HEK293 (cell line): ENCODE measurements at regions not wholly inside any gene's neighbourhood (a gene's known extent, or its start where the extent isn't known, plus 50 kb on each side); places are given as distances from the start of the nearest gene placed in this dataset.

Experiments used
- CTCF ChIA-PET: fragments of 350-600 bp; formaldehyde crosslinking; extraction: SDS; loops from one replicate; lab custom pipeline; 2021; ENCODE audit warnings: antibody characterized with exemption; lab: Yijun Ruan, JAX
- POLR2A ChIA-PET: fragments of 300-600 bp; formaldehyde crosslinking; extraction: SDS; loops from one replicate; lab custom pipeline; 2020; ENCODE audit warnings: antibody characterized with exemption, inconsistent platforms; lab: Yijun Ruan, JAX
- H3K27ac ChIP-seq: fragments of 200-500 bp; sonication (Bioruptor generic); 2 replicates; pipeline ENCODE4 v1.5.1; 2014; ENCODE audit warnings: low read depth, low read length, control low read depth, inconsistent platforms; ENCODE audit errors: extremely low read depth
- H3K36me3 ChIP-seq, 2 experiments: fragments of 200-500 bp in 1 of 2; sonication (Bioruptor generic) in 1 of 2; 1 replicate in 1 of 2; 2 replicates in 1 of 2; pipeline ENCODE4 v1.5.1; 2014 to 2017; ENCODE audit warnings: inconsistent platforms in 2 of 2, low read length in 2 of 2; ENCODE audit not compliant: control insufficient read depth in 2 of 2, insufficient read depth in 1 of 2
- H3K4me1 ChIP-seq: fragments of 200-500 bp; sonication (Bioruptor generic); 2 replicates; pipeline ENCODE4 v1.5.1; 2014; ENCODE audit warnings: mild to moderate bottlenecking, low read length, inconsistent platforms; ENCODE audit not compliant: control insufficient read depth, insufficient read depth
- H3K4me3 ChIP-seq: 2 replicates; pipeline ENCODE4 v1.5.1; 2011; ENCODE audit warnings: low read depth, mild to moderate bottlenecking, control low read depth, low read length, moderate library complexity
- H3K9me3 ChIP-seq: fragments of 200-500 bp; sonication (Bioruptor generic); 2 replicates; pipeline ENCODE4 v1.5.1; 2014; ENCODE audit warnings: low read depth, low read length, inconsistent platforms; ENCODE audit not compliant: control insufficient read depth, insufficient read depth
- EGR2 ChIP-seq: fragments of 450-650 bp; formaldehyde crosslinking; IDR thresholded peaks from 2 replicates; pipeline ENCODE4 v1.5.1; 2016; ENCODE audit warnings: low read depth, missing biosample characterization, missing genetic modification characterization
- FEZF1 ChIP-seq: fragments of 450-650 bp; formaldehyde crosslinking; IDR thresholded peaks from 2 replicates; pipeline ENCODE4 v1.5.1; 2016; ENCODE audit warnings: missing biosample characterization, missing genetic modification characterization
- KLF1 ChIP-seq: fragments of 450-650 bp; formaldehyde crosslinking; IDR thresholded peaks from 2 replicates; pipeline ENCODE4 v1.5.1; 2016; ENCODE audit warnings: missing biosample characterization, missing genetic modification characterization
- KLF9 ChIP-seq: fragments of 450-650 bp; formaldehyde crosslinking; IDR thresholded peaks from 2 replicates; pipeline ENCODE4 v1.5.1; 2016; ENCODE audit warnings: missing biosample characterization, missing genetic modification characterization, low read depth
- OSR2 ChIP-seq: fragments of 450-650 bp; formaldehyde crosslinking; IDR thresholded peaks from 2 replicates; pipeline ENCODE4 v1.5.1; 2016; ENCODE audit warnings: missing biosample characterization, missing genetic modification characterization
- RBAK ChIP-seq: fragments of 450-650 bp; formaldehyde crosslinking; IDR thresholded peaks from 2 replicates; pipeline ENCODE4 v1.5.1; 2016; ENCODE audit warnings: missing biosample characterization, missing genetic modification characterization
- SETDB1 ChIP-seq: IDR thresholded peaks from one replicate; pipeline ENCODE4 v1.6.1; 2017; ENCODE audit warnings: mild to moderate bottlenecking, low read length, moderate library complexity, mixed read lengths; ENCODE audit not compliant: insufficient read length
- ZBTB8A ChIP-seq: fragments of 450-650 bp; formaldehyde crosslinking; IDR thresholded peaks from 2 replicates; pipeline ENCODE4 v1.5.1; 2016; ENCODE audit warnings: missing biosample characterization, missing genetic modification characterization
- ZEB2 ChIP-seq: fragments of 450-650 bp; formaldehyde crosslinking; IDR thresholded peaks from 2 replicates; pipeline ENCODE4 v1.5.1; 2016; ENCODE audit warnings: missing biosample characterization, missing genetic modification characterization
- ZFP69B ChIP-seq: fragments of 450-650 bp; formaldehyde crosslinking; IDR thresholded peaks from 2 replicates; pipeline ENCODE4 v1.5.1; 2016; ENCODE audit warnings: missing biosample characterization, missing genetic modification characterization
- ZNF133 ChIP-seq: fragments of 450-650 bp; formaldehyde crosslinking; IDR thresholded peaks from 2 replicates; pipeline ENCODE4 v1.5.1; 2016; ENCODE audit warnings: missing biosample characterization, missing genetic modification characterization
- ZNF239 ChIP-seq: fragments of 450-650 bp; formaldehyde crosslinking; IDR thresholded peaks from 2 replicates; pipeline ENCODE4 v1.5.1; 2016; ENCODE audit warnings: missing biosample characterization, missing genetic modification characterization
- ZNF292 ChIP-seq: fragments of 450-650 bp; formaldehyde crosslinking; IDR thresholded peaks from 2 replicates; pipeline ENCODE4 v1.5.1; 2016; ENCODE audit warnings: low read depth, missing biosample characterization, missing genetic modification characterization, borderline replicate concordance
- ZNF366 ChIP-seq: fragments of 450-650 bp; formaldehyde crosslinking; conservative IDR thresholded peaks from 2 replicates; pipeline ENCODE4 v1.5.1; 2016; ENCODE audit warnings: missing biosample characterization, missing genetic modification characterization
- ZNF747 ChIP-seq: fragments of 450-650 bp; formaldehyde crosslinking; IDR thresholded peaks from 2 replicates; pipeline ENCODE4 v1.5.1; 2016; ENCODE audit warnings: missing biosample characterization, missing genetic modification characterization
- ZSCAN30 ChIP-seq: fragments of 450-650 bp; IDR thresholded peaks from 2 replicates; pipeline ENCODE4 v1.5.1; 2018; ENCODE audit warnings: missing biosample characterization, mild to moderate bottlenecking, missing genetic modification characterization, moderate library complexity
- TF ChIP-seq, protein P1 (sequence below): fragments of 450-650 bp; formaldehyde crosslinking; optimal IDR thresholded peaks from 2 replicates; pipeline ENCODE3; 2016; ENCODE audit warnings: missing biosample characterization, mild to moderate bottlenecking, missing genetic modification characterization
- TF ChIP-seq, protein P2 (sequence below): fragments of 450-650 bp; formaldehyde crosslinking; IDR thresholded peaks from 2 replicates; pipeline ENCODE4 v1.5.1; 2016; ENCODE audit warnings: missing biosample characterization, missing genetic modification characterization, borderline replicate concordance
- TF ChIP-seq, protein P3 (sequence below): fragments of 450-650 bp; formaldehyde crosslinking; IDR thresholded peaks from 2 replicates; pipeline ENCODE4 v1.5.1; 2016; ENCODE audit warnings: missing biosample characterization, missing genetic modification characterization
- TF ChIP-seq, protein P4 (sequence below): fragments of 450-650 bp; formaldehyde crosslinking; IDR thresholded peaks from 2 replicates; pipeline ENCODE4 v1.5.1; 2016; ENCODE audit warnings: missing biosample characterization, missing genetic modification characterization, low read depth
- TF ChIP-seq, protein P5 (sequence below): fragments of 450-650 bp; formaldehyde crosslinking; IDR thresholded peaks from 2 replicates; pipeline ENCODE4 v1.5.1; 2017; ENCODE audit warnings: missing biosample characterization, missing genetic modification characterization
- TF ChIP-seq, protein P6 (sequence below): sonication (generic); formaldehyde crosslinking; IDR thresholded peaks from 2 replicates; pipeline ENCODE4 v1.8.1; 2022; ENCODE audit warnings: mild to moderate bottlenecking, moderate library complexity, missing genetic modification reagents

DNA sequence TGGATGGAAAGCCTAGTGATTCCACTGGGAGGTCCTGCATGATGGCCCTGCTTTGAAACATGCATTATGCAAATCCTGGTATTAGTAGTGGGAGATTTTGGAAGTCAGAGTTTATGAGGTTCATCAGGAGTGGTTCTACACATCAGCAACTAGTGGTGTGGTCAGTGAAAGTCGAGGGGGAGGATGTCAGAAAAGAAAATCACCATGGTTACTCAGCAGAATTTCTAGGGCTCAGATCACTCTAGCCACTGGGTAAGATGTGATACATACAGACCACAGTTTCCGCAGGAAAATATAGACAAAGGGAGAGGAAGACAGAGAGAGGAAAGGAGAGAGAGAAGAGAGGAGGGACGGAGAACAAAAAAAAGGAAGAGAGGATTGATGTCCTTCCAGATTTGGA lies 2100.7 kb upstream of the PIK3C3 start (continued):
- TF ChIP-seq, protein P1, sequence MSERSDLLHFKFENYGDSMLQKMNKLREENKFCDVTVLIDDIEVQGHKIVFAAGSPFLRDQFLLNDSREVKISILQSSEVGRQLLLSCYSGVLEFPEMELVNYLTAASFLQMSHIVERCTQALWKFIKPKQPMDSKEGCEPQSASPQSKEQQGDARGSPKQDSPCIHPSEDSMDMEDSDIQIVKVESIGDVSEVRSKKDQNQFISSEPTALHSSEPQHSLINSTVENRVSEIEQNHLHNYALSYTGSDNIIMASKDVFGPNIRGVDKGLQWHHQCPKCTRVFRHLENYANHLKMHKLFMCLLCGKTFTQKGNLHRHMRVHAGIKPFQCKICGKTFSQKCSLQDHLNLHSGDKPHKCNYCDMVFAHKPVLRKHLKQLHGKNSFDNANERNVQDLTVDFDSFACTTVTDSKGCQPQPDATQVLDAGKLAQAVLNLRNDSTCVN (tag by site-specific recombination) = no peak
- TF ChIP-seq ZEB2 (tag by site-specific recombination) (no peak), ZNF747 (tag by site-specific recombination) (no peak), OSR2 (no peak), ZBTB8A (tag by site-specific recombination) (no peak), ZNF239 (tag by site-specific recombination) (no peak)
- TF ChIP-seq, protein P2, sequence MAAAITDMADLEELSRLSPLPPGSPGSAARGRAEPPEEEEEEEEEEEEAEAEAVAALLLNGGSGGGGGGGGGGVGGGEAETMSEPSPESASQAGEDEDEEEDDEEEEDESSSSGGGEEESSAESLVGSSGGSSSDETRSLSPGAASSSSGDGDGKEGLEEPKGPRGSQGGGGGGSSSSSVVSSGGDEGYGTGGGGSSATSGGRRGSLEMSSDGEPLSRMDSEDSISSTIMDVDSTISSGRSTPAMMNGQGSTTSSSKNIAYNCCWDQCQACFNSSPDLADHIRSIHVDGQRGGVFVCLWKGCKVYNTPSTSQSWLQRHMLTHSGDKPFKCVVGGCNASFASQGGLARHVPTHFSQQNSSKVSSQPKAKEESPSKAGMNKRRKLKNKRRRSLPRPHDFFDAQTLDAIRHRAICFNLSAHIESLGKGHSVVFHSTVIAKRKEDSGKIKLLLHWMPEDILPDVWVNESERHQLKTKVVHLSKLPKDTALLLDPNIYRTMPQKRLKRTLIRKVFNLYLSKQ = no peak
- TF ChIP-seq, protein P3, sequence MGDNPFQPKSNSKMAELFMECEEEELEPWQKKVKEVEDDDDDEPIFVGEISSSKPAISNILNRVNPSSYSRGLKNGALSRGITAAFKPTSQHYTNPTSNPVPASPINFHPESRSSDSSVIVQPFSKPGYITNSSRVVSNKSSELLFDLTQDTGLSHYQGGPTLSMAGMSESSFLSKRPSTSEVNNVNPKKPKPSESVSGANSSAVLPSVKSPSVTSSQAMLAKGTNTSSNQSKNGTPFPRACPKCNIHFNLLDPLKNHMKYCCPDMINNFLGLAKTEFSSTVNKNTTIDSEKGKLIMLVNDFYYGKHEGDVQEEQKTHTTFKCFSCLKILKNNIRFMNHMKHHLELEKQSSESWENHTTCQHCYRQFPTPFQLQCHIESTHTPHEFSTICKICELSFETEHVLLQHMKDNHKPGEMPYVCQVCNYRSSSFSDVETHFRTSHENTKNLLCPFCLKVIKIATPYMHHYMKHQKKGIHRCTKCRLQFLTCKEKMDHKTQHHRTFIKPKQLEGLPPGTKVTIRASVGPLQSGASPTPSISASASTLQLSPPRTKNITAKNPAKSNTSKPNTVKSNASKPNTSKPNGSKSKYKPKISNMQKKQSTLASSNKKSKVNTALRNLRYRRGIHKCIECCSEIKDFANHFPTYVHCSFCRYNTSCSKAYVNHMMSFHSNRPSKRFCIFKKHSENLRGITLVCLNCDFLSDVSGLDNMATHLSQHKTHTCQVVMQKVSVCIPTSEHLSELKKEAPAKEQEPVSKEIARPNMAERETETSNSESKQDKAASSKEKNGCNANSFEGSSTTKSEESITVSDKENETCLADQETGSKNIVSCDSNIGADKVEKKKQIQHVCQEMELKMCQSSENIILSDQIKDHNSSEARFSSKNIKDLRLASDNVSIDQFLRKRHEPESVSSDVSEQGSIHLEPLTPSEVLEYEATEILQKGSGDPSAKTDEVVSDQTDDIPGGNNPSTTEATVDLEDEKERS (tag by site-specific recombination) = no peak

DNA sequence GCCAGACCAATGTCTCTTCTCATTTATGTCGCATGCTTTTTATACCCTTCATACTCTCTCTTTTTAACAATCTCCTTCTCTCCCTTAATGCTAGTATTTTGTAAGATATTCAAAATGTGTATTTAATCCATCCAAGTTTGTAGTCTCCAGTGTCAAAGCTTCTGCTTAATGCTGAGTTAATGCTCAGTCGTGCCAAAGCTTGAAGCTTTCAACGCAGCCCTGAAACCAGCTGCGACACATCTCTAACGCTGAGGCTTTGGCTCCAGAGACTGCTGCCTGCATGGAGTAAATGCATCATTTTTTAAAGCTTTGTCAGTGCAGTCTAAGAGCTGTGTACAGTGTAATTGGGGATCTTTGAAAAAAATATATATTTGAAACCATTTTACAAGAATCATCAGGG lies 2108.8 kb upstream of the PIK3C3 start:
- no peaks in the 10 kb centered on the region for H3K9me3 ChIP-seq
- CTCF ChIA-PET = no interaction called here
- TF ChIP-seq, protein P4, sequence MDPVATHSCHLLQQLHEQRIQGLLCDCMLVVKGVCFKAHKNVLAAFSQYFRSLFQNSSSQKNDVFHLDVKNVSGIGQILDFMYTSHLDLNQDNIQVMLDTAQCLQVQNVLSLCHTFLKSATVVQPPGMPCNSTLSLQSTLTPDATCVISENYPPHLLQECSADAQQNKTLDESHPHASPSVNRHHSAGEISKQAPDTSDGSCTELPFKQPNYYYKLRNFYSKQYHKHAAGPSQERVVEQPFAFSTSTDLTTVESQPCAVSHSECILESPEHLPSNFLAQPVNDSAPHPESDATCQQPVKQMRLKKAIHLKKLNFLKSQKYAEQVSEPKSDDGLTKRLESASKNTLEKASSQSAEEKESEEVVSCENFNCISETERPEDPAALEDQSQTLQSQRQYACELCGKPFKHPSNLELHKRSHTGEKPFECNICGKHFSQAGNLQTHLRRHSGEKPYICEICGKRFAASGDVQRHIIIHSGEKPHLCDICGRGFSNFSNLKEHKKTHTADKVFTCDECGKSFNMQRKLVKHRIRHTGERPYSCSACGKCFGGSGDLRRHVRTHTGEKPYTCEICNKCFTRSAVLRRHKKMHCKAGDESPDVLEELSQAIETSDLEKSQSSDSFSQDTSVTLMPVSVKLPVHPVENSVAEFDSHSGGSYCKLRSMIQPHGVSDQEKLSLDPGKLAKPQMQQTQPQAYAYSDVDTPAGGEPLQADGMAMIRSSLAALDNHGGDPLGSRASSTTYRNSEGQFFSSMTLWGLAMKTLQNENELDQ (tag by site-specific recombination) = no peak
- TF ChIP-seq, protein P5, sequence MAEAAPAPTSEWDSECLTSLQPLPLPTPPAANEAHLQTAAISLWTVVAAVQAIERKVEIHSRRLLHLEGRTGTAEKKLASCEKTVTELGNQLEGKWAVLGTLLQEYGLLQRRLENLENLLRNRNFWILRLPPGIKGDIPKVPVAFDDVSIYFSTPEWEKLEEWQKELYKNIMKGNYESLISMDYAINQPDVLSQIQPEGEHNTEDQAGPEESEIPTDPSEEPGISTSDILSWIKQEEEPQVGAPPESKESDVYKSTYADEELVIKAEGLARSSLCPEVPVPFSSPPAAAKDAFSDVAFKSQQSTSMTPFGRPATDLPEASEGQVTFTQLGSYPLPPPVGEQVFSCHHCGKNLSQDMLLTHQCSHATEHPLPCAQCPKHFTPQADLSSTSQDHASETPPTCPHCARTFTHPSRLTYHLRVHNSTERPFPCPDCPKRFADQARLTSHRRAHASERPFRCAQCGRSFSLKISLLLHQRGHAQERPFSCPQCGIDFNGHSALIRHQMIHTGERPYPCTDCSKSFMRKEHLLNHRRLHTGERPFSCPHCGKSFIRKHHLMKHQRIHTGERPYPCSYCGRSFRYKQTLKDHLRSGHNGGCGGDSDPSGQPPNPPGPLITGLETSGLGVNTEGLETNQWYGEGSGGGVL (tag by site-specific recombination) = no peak
- TF ChIP-seq KLF9 (tag by site-specific recombination) (no peak), SETDB1 (no peak)
- H3K36me3 ChIP-seq = no peaks in the 10 kb centered on the region
- H3K4me3 ChIP-seq = no peak overlapping the region
- POLR2A ChIA-PET = no interaction called here
- no peak overlapping the region for H3K27ac ChIP-seq
- H3K4me1 ChIP-seq = no peaks in the 10 kb centered on the region

DNA sequence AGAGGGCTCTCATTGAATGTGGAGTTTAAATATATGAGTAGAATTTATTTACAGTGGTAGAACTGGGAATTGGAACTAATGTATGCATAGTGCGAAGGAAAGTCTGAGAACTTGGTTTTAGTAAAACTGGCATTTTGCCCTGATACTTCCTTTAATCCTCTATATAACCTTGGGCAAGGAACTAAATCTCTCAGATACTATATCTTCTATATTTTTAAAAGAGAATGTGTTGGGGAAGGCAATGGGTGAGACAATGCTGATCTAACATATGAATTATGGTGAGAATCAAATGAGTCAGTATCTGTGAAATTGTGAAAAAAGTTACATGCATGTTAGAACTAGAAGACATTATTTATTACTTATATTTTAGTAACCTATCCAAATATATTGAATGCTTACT lies 2109.4 kb upstream of the PIK3C3 start:
- H3K27ac ChIP-seq = no peak overlapping the region
- H3K4me3 ChIP-seq = no peak overlapping the region
- no peaks in the 10 kb centered on the region for H3K4me1 ChIP-seq
- POLR2A ChIA-PET = no interaction called here
- no peaks in the 10 kb centered on the region for H3K9me3 ChIP-seq
- TF ChIP-seq ZNF239 (tag by site-specific recombination) (no peak), ZFP69B (tag by site-specific recombination) (no peak), ZSCAN30 (no peak), ZNF366 (tag by site-specific recombination) (no peak), ZNF292 (tag by site-specific recombination) (no peak), ZNF133 (no peak), RBAK (tag by site-specific recombination) (no peak), FEZF1 (no peak), KLF1 (no peak), EGR2 (no peak)
- TF ChIP-seq, protein P6, sequence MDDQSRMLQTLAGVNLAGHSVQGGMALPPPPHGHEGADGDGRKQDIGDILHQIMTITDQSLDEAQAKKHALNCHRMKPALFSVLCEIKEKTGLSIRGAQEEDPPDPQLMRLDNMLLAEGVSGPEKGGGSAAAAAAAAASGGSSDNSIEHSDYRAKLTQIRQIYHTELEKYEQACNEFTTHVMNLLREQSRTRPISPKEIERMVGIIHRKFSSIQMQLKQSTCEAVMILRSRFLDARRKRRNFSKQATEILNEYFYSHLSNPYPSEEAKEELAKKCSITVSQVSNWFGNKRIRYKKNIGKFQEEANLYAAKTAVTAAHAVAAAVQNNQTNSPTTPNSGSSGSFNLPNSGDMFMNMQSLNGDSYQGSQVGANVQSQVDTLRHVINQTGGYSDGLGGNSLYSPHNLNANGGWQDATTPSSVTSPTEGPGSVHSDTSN (CRISPR knock-in tag) = no peak
- H3K36me3 ChIP-seq = no peaks in the 10 kb centered on the region
- CTCF ChIA-PET = no interaction called here
